SU-DHL-6 (cell line): ENCODE measurements at regions not wholly inside any gene's neighbourhood (a gene's known extent, or its start where the extent isn't known, plus 50 kb on each side); places are given as distances from the start of the nearest gene placed in this dataset.

ENCODE experiments used
- H2AFZ ChIP-seq: fragments of 200-600 bp; sonication (generic); 2 replicates; pipeline ENCODE4 v1.6.1; 2014; ENCODE audit warnings: low read depth, mild to moderate bottlenecking, moderate library complexity, mixed read lengths, antibody characterized with exemption, low read length; ENCODE audit not compliant: severe bottlenecking
- H3F3A ChIP-seq: fragments of 200-600 bp; shearing (Covaris generic); 2 replicates; pipeline ENCODE4 v1.6.0; 2016; ENCODE audit warnings: antibody characterized with exemption, mild to moderate bottlenecking; ENCODE audit not compliant: insufficient read depth
- H3K27ac ChIP-seq: fragments of 200-600 bp; sonication (generic); 2 replicates; pipeline ENCODE4 v1.5.1; 2016; ENCODE audit warnings: low read depth, mild to moderate bottlenecking, low read length, moderate library complexity, mixed read lengths
- H3K27me3 ChIP-seq: fragments of 200-600 bp; sonication (generic), shearing (Covaris generic); 2 replicates; pipeline ENCODE4 v1.6.0; 2014; ENCODE audit warnings: mild to moderate bottlenecking, low read length
- H3K36me3 ChIP-seq: fragments of 200-600 bp; sonication (generic); 2 replicates; pipeline ENCODE4 v1.6.1; 2014; ENCODE audit warnings: mild to moderate bottlenecking, low read length, mixed read lengths
- H3K4me2 ChIP-seq: fragments of 300-600, 200-600 bp; shearing (Covaris generic), sonication (generic); 2 replicates; pipeline ENCODE4 v1.6.0; 2014; ENCODE audit warnings: low read length, low read depth, mild to moderate bottlenecking; ENCODE audit not compliant: poor library complexity, severe bottlenecking
- H3K4me3 ChIP-seq: fragments of 200-600 bp; sonication (generic); 2 replicates; pipeline ENCODE4 v1.5.1; 2014; ENCODE audit warnings: antibody characterized with exemption, low read length, mild to moderate bottlenecking, mixed read lengths; ENCODE audit not compliant: insufficient read depth, poor library complexity, severe bottlenecking
- H3K79me2 ChIP-seq: fragments of 200-600 bp; sonication (generic); 2 replicates; pipeline ENCODE4 v1.6.1; 2014; ENCODE audit warnings: mild to moderate bottlenecking, low read length, moderate library complexity; ENCODE audit not compliant: insufficient read depth
- H3K9ac ChIP-seq: fragments of 200-600 bp; sonication (generic); 2 replicates; pipeline ENCODE4 v1.7.0; 2014; ENCODE audit warnings: mild to moderate bottlenecking, low read length
- H3K9me2 ChIP-seq: fragments of 200-600 bp; sonication (generic); replicated peaks from 2 replicates; pipeline ENCODE4 v1.6.1; 2014; ENCODE audit warnings: low read length; ENCODE audit not compliant: insufficient read depth
- H3K9me3 ChIP-seq: fragments of 200-600 bp; sonication (generic); 2 replicates; pipeline ENCODE4 v1.6.1; 2014; ENCODE audit warnings: low read length, mixed read lengths; ENCODE audit not compliant: insufficient read depth
- H4K20me1 ChIP-seq: fragments of 200-600 bp; sonication (generic); 2 replicates; pipeline ENCODE4 v1.6.1; 2014; ENCODE audit warnings: low read depth, mild to moderate bottlenecking, antibody characterized with exemption, low read length, moderate library complexity, mixed read lengths
- CTCF ChIP-seq: fragments of 200-600 bp; sonication (generic); IDR thresholded peaks from one replicate; pipeline ENCODE4 v1.5.1; 2017; ENCODE audit warnings: antibody characterized with exemption, mild to moderate bottlenecking, low read length, moderate library complexity; ENCODE audit not compliant: insufficient read depth, poor library complexity, severe bottlenecking
- EZH2phosphoT487 ChIP-seq: fragments of 200-600 bp; sonication (generic), shearing (Covaris generic); conservative IDR thresholded peaks from 2 replicates; pipeline ENCODE4 v1.6.1; 2018; ENCODE audit warnings: mild to moderate bottlenecking, antibody characterized with exemption, low read length, moderate library complexity, mixed read lengths

- Histone ChIP-seq H4K20me1 (no peaks in the 10 kb centered on the region), H3K36me3 (no peaks in the 10 kb centered on the region), H3F3A (no peaks in the 10 kb centered on the region), H3K9me3 (no peaks in the 10 kb centered on the region), H3K79me2 (no peaks in the 10 kb centered on the region), H3K9ac (no peak overlapping the region), H3K9me2 (no peaks in the 10 kb centered on the region), H2AFZ (no peak overlapping the region), H3K4me3 (no peak overlapping the region), H3K27me3 (no peaks in the 10 kb centered on the region), H3K27ac (no peak overlapping the region), H3K4me2 (no peak overlapping the region)
- TF ChIP-seq EZH2phosphoT487 (no peak), CTCF (no peak)
Measured at GRCh38 chr4:152037435-152037834, 276.6 kb upstream of the GATB start.

- no peaks in the 10 kb centered on the region for H3K9me2 ChIP-seq
- no peaks in the 10 kb centered on the region for H3K79me2 ChIP-seq
- TF ChIP-seq CTCF (no peak), EZH2phosphoT487 (no peak)
- H3K27ac ChIP-seq, result no peak overlapping the region
- H3F3A ChIP-seq, result no peaks in the 10 kb centered on the region
- H3K27me3 ChIP-seq, result no peaks in the 10 kb centered on the region
- no peak overlapping the region for H3K4me3 ChIP-seq
- no peaks in the 10 kb centered on the region for H4K20me1 ChIP-seq
- no peaks in the 10 kb centered on the region for H3K9me3 ChIP-seq
- H3K4me2 ChIP-seq, result no peak overlapping the region
- no peak overlapping the region for H3K9ac ChIP-seq
- H3K36me3 ChIP-seq, result no peaks in the 10 kb centered on the region
- no peak overlapping the region for H2AFZ ChIP-seq
Measured at GRCh38 chr4:152033621-152034020, 272.8 kb upstream of the GATB start.

GRCh38 chr4:152032722-152033131 is 271.9 kb upstream of the GATB start:
- Histone ChIP-seq H3K4me2 (no peak overlapping the region), H4K20me1 (no peaks in the 10 kb centered on the region), H3K79me2 (no peaks in the 10 kb centered on the region), H3K4me3 (no peak overlapping the region), H3F3A (no peaks in the 10 kb centered on the region), H3K9me3 (no peaks in the 10 kb centered on the region), H2AFZ (no peak overlapping the region), H3K27ac (no peak overlapping the region), H3K27me3 (no peaks in the 10 kb centered on the region), H3K9me2 (no peaks in the 10 kb centered on the region), H3K36me3 (no peaks in the 10 kb centered on the region), H3K9ac (no peak overlapping the region)
- no peak for TF ChIP-seq CTCF
- TF ChIP-seq EZH2phosphoT487, result no peak
